ENCODE measurements at regions not wholly inside any gene's neighbourhood (a gene's known extent, or its start where the extent isn't known, plus 50 kb on each side); places are given as distances from the start of the nearest gene placed in this dataset.
"Not testable (repeated sequence)": the region's sequence is repeated elsewhere in the genome, so short reads cannot be mapped to it uniquely, and the experiment has no call there.

DNA sequence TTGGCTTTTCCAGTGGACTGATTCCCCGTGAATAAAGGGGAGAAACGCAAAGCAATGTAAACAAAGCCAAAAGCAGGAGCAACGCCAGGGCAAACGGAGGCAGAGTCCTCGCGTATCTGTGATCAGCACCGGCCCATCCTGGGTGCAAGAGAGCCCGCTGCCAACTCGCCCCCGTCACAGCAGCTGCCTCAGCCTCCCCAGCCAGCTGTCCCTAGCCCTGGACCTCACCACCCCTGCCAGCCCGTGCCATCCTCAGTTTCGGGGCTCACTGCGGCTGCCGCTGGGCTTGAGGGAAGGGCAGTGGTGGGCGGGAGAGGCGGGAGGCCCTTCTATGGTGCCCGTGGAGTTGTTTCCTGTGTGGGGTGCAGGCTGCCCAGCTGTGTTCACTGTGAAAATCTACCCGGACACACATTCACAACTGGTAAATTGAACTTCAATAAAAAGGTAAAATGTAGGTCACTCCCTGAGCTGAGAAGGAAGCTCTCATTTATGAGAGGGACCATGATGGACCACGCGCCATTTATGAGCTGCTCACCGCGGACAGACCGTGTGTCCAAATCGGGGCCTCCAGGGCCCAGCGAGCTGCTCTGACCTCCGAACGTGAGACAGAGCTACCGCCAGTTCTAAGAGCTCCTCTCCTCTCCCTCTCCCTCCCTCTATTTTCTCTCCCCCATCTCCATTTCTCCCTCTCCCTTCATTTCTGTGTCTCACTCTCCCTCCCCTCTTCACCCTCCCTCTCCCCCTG is 330.5 kb upstream of the SFSWAP start:
- ATAC-seq = no peak

DNA sequence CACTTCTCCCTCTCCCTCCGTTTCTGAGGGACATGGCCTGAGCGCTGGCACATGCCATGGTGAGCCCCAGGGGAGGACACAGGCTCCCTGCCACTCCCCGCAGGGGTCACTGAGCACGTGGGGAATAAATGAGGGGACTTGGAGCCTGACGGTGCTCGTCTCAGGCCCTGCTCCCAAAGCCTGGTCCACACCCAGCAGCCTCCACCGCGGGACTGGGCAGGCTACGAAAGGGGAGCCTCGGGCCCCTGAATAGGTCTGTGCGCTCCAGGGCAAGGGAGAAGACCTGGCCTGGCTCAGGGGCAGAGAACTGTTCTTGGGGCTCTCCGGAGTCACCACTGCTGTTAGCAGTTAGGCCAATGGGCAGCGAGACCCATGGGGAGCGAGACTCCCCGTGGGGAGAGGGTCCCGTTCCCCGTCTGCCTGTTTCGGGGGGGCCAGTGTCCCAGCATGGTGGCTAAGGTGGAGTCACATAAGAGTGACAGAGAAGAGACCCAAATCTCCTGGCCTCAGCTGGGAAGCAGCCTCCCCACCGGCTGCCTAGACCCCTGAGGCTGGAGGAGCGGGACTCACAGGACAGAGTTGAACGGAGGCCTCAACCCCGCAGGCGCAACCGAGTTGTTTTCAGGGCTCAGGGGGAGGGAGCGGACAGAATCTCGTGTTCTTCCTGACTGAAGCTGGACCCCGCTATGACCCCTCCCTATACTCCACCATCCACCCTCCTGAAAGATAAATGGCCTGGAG is 329.8 kb upstream of the SFSWAP start:
- ATAC-seq = no peak

DNA sequence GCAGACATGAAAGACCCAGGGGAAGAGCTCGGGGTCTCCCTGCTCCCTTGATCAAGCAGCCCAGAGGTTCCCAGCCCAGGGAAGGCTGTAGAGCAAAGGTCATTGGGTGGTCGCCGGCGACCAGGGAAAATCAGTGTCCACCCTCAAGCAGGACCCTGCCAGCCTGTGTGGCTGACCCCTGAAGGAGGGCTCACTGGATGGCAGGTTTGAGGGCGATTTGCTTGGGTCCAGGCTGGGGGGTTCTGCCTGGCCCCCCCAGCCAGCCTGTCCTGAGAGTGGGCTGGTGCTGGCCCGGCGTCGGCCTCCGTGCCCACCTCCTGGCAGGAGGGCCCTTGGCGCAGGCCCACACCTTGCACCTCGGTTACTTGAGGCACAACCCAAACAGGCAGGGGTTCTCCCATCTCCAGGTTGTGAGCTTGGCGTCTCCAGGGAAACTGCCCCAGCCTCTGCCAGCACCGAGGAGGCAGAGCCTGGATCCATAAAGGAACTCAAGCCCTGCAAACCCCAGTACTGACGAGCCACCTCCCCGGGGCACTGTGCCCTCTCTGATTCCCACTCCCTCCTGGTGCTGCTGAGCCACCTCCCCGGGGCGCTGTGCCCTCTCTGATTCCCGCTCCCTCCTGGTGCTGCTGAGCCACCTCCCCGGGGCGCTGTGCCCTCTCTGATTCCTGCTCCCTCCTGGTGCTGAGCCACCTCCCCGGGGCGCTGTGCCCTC is 329.0 kb upstream of the SFSWAP start:
- ATAC-seq = no peak

DNA sequence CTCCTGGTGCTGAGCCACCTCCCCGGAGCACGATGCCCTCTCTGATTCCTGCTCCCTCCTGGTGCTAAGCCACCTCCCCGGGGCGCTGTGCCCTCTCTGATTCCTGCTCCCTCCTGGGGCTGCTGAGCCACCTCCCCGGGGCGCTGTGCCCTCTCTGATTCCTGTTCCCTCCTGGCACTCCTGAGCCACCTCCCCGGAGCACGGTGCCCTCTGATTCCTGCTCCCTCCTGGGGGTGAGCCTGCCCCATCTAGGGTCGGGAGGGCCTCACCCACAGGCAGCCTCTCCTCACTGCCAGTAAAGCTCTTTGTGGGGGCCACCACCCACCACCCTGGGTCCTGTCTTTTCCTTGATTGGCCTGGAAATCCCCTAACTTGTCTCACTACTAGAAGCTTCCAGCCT is 327.6 kb upstream of the SFSWAP start:
- no peak for ATAC-seq

DNA sequence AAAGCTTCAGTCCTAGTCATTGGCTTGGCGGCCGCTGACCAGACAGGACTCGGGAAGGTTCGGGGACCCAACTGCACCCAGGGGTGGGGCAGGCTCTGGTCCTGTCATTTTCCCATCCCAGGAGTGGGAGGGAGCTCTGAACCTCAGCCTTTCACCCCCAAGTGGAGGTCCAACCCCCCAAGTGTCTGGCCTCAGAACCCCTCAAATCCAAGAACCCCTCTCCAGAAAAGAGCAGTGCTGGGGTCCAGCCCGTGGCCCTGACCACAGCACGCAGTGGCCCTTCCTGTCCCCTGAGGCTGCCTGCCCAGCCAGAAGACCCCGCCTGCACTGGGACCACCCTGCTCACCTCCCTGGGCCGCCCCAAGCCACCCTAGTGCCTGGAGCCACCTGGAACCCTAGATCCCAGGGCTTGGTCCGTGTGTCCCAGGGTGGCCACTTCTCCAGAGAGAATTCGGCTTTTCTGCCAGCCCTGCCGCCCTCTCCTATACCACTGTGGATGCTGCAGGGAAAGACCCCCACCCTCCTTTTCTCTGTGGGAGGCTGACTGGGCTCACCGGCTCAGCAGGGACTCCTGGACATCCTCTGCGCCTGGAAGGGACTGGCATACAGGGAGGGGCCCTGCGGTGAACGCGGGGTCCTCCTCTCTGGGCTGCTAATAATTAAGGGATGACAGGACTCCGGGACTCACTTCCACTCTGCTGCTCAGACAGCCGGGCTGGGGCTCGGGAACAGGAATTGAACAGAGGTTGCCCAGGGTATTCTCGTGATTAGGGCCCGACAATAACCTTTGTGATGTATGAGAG is 326.9 kb upstream of the SFSWAP start:
- ATAC-seq = no peak

DNA sequence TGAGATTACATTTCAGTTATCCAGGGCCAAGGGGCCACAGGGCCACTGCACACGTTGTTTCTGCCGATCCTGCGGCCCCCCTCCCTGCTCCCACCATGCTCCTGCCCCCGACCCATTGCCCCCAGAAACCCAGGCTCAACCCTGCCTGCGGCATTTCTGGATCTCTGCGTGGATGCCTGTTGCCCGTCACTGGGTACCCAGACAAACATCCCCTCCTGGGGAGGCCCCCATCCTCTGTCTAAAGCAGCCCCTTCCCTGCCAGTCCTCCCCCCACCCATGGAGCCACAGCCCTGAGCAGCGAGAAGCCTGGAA is 326.4 kb upstream of the SFSWAP start:
- no peak for ATAC-seq

DNA sequence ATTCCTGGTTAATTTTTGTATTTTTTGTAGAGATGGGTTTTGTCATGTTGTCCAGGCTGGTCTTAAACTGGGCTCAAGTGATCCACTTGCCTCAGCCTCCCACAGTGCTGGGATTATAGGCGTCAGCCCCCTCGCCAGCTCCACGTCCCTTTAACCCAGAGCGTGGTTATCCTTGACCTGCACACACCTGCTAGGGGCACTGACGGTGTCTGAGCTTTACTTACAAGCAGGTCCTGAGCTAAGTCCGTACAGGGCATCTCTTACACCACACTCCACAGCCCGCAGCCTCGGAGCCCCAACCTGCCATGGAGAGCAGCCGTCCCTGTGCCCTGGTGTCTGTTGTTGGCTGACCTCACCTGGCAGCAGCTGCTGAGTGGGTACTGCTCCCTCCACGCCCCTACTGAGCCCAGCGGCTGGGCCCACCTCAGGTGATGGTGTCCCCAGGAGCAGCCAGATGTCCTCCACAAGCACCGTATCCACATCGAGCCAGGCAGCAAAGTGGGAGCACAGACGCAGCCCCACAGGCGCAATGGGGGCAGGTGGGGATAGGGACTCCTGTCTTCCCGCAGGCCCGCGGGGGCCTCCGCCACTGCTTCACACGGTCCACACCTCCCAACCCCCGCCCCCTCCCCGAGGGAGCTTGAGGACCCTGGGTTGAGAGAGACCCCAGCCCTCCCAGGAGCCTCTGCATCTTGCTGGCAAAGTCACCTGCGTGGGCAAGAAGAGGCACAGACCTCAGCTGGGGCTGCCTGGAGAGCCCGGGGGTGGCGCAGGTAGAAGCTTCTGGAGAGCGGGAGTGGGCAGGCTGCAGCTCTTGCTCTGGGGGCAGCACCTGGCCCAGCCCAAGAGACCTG is 325.4 kb upstream of the SFSWAP start:
- ATAC-seq = no peak

DNA sequence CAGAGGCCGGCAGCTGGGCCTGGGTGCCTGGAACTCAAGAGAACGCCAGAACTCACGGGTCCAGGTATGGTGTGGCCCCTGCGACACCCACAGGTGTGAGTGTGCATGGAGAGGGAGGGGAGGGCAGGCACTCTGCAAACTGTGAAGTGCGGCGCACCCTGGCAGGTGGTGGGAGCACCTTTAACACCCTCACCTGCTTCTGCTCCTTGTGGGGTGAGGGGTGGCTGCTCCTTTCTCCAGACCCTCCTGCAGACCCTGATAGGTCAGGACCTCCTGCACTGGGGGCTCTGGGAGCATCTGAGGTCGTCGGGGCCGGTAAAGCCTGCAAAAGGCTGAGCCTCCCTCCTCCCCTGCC is 324.7 kb upstream of the SFSWAP start:
- no peak for ATAC-seq

DNA sequence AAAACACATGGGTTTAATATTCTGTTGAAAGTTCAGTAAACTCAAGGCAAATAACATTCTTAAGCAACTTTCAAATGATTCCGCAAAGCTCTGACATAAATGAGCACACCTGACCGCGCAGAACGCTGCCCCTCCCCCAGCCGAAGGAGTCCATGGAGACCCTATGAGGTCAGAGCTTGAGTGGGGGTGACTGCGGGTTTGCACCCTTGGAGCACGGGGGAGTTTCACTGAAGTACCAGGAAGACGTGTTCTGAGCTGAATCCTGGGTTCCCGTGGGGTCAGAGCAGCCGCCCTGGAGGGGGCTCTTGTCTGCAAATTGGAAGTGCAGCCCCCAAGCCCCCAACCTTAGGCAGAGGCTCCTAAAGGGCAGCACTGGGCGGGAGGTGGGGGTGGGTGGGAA is 324.1 kb upstream of the SFSWAP start:
- no peak for ATAC-seq

DNA sequence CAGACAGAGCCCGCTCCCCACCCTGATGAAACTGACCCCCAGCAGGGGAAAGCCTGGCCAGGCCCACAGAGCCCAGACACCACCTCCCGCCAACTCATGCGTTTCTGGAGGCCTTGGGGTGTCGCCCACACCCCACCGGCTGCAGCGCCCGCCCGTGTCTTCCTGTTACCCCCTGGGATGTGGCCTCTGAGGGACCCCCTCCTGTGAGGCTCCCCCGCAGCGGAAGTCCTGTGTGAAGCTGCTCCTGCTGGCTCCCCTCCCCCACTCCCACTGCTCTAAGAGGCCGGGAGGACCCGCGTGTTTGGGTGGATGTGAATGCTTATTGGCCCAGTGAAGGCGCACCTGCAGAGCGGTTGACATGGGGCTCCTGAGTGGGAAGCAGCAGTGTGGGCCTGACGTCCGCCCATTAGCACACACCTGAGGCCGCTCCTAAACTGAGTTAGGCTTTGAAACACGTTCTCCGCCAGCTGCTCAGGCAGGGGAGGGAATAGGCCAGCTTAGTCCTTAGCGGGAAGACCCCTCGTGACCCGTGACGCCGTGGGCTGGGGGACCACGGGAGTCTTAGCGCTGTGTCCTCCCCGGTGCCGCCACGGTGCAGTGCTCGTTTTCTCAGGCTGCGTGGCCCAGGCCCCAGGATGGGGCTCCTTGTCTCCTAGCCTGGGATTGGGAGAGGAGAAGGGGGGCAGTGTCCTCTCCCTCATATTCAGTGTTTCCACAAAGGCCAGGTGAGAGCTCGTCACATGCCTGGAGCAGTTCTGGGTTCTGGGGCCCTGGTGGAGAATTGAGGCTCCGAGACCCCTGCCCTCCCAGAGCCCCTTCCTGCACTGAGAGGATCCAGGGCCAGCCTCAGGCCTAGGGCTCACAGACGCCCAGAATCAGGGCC is 323.4 kb upstream of the SFSWAP start:
- no peak for ATAC-seq

DNA sequence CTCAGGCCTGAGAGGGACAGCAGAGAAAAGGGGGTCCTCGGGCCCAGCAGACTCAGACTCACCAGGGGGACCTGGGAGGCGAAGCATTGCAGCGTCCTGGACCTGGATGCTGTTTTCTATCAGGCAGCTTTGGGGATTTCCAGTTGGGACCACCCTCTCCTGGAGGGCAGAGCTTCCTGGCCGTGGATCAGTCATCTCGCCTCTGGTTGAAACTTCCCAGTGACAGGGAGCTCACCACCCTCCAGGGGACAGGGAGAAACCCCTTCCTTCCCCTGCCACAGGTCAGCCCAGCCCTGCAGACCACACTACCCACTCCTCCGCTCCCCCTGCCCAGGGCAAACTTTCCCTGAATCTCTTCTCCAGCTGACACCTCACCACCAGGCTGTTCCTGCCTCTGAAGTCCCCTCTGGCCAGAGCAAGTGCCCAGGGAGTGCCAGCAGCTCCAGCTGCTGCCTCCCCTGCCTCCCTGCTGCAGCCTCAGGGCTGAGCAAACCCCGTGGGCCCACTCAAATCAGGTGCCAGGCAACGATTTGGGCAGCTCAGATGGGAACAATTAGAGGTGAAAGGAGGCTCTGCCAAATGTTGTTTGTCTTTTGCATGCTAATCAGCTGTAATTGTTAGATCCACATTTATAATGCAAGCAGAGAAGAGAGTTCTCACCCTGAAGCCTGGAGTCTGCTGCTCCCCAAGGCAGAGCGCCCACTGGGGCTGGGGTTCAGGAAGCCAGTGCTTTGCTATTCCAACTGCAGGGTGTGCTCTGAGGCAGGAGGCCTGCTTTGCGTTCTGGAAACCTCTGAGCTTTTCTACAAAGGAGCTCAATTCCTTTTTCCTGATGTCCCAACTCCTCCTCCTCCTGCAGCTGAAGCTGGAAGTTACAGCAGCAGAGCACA is 322.5 kb upstream of the SFSWAP start:
- not testable (repeated sequence) for ATAC-seq

DNA sequence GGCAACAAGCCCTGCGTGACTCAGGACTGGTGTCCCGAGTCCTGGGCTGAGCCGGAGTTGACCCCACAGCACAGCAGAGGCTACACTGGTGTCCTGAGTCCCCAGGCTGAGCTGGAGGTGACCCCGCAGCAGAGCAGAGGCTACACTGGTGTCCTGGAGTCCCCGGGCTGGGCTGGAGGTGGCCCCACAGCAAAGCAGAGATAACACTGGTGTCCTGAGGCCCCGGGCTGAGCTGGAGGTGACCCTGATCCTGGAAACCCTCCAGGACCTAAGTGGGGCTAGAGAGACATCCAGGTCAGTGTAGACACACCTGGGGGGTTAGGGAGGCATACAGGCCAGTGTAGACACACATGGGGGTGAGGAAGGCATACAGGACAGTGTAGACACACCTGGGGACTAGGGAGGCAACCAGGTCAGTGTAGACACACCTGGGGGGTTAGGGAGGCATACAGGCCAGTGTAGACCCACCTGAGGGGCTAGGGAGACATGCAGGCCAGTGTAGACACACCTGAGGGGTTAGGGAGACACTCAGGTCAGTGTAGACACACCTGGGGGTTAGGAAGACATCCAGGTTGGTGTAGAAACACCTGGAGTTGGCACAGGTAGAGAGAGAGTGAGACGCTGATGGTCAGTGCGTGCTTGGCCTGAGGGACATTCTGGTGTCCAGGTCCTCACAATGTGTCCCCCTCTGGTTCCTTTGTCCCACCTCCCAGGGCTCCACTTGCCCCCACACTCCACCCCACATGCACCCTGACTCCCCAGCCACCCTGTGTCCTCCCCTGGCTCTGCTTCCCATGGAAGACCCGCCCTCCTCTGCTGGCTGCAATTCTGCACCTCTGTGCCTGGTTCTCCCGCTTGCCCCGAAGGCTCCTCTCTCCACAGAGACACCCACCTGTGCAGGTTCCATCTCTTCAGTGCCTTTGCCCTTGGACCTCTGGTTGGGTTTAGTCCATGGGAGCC is 321.6 kb upstream of the SFSWAP start:
- no peak for ATAC-seq

DNA sequence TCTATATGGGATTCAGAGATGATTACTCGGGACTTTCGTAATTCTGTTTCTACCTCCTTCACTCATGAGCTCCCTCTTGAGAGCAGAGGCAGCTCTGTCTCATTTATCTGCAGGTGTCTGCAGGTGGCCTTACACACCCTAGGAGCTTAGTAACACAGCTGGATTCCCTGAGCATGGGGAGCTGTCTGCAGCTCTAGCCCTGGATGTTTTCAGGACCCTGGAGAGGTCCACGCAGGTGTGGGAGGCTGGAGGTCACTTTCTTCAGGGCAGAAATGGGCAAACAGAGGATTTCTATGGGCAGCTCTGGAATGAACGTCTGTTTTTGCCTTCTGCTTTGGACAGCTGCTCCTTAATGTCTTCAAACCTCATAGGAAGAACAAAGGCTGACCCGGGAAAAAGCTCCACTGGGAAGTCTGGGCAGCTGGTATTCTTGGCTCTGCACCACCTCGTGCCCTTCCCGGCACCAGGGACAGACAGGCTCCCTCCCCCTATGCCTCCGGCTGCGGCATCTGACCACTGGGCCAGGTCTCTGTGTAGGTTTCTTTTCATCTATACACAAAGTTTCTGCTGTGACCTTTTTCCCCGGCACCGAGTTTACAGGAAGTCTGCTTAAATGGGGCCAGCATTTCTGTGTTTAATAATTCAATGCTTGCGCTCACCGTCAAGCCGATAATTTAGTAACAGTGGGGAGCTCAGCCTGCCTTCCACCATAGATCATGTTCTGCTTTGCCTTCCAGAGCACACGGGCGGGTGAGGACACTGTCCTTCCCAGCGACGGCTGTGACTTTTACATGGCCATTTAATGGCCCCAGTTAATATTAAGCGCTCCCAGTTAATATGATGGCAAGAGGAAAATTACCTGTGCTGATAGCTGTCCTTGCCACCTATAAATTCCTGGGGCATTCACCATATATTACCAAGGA is 320.2 kb upstream of the SFSWAP start:
- no peak for ATAC-seq

DNA sequence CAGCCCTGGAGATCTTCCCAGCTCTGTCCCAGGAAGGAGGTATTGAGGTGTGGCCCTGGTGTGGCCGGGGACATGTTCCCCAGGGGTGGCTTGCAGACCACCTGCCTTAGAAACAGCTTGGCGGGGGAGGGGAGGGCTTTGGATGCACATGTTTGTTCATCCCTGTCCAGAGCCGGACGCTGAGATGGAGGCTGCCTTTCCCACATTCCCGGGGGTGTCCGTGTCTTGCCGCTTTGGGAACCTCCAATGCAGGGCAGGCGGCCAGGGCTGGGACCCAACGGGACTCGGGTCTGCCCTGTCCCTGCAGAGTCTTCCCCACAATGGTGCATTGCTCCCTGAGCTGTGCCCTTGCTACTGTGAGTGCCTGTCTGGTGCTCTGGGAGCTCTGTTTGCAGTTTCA is 319.5 kb upstream of the SFSWAP start:
- ATAC-seq = no peak

DNA sequence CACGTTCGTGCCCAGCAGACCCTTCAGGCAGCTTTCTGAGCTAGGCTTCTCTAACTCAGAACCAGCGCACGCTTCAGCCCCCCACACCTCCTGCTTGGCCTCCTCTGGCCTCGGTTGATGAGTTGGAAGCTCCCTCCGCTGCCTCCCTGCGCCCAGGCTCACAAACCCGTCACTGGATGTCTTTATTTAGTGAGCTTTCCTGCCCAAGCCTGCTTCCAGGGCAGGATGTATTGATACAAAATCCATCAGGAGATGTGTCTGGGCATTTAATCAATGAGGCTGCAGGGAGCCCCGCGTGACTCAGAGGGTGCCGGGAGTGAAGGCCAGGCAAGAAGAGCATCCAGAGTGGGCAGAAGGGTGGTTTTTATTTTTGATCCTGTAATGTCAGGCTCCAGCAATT is 316.1 kb upstream of the SFSWAP start:
- not testable (repeated sequence) for ATAC-seq

DNA sequence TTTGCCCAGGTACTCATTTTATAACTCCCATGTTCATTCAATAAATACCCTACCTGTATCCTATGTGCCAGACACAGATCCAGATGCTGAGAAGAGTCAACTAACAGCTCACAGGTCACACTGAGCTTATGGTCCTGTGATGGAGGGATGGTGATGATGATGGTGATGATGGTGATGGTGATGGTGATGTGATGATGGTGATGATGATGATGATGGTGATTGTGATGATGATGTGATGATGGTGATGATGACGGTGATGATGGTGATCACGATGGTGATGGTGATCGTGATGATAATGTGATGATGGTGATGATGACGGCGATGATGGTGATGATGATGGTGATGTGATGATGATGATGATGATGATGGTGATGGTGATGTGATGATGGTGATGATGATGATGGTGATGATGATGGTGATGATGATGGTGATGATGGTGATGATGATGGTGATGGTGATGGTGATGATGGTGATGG is 315.6 kb upstream of the SFSWAP start:
- ATAC-seq = not testable (repeated sequence)

DNA sequence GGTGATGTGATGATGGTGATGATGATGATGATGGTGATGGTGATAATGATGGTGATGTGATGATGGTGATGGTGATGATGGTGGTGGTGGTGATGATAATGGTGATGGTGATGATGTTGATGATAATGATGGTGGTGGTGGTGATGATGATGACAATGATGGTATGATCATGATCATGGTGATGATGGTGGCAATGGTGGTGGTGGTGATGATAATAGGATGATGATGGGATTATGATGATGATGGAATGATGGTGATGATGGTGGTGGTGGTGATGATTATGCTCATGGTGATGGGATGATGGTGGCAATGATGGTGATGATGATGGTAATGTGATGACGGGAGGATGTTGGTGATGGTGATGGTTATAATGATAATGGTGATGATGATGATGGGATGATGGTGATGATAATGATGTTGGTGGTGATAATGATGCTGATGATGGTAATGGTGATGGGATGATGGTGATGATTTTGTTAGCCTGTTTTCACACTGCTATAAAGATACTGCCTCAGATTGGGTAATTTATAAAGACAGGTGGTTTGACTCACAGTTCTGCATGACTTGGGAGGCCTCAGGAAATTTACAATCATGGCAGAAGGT is 314.8 kb upstream of the SFSWAP start:
- ATAC-seq = no peak
